ENCODE measurements at regions not wholly inside any gene's neighbourhood (a gene's known extent, or its start where the extent isn't known, plus 50 kb on each side); places are given as distances from the start of the nearest gene placed in this dataset.

DNA sequence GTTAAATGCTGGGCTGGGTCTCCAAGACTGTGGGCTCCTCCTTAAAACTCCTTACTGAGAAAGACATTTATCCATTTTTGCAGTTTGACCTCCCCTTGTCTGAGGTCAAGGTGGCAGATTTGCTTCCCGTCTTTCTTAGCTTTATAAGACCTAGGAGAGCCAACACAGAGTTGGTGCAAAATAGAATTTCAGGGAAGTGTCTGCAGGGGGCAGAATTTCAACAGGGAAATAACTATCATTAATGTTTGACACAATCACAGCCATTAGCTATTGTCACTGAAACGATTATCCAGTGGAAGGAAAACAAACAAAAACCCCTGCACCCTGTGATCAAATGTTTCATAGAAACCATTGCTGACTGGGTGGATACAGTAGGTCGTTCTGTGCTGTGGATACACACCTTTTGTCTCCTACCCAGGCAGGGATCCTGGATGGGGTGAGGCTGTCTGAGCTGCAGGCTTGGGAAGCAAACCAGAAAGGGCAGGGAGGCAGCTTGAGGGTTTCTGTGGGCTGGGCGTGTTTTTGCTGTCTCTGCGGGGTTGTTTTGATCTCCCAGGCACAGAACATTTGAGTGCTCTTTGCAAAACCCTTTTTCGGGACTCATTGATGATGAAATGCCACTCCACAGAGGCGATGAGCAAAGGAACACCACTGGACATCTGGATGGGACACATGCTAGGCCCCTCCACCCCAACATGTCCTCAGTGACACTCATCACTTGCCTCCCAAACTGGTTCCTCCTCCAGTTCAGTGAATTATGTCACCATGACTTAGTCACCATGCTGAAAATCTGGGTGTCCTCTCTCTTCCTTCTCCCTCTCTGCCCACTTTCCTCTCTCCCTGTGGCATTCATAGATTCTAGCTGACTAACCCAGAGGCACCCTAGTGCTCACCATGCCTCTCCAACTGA is 94.2 kb upstream of the SERBP1 start:
- TF ChIP-seq ZNF274 (IDR thresholded peaks at IDR 0.05; ENCODE audit: low read depth, low read length) (no peak), SUZ12 (IDR thresholded peaks at IDR 0.05; ENCODE audit: extremely low read depth, insufficient read depth, insufficient read length) (no peak)

All from NT2/D1 (cell line).